Endothelial cell of umbilical vein (primary cell): ENCODE measurements at regions not wholly inside any gene's neighbourhood (a gene's known extent, or its start where the extent isn't known, plus 50 kb on each side); places are given as distances from the start of the nearest gene placed in this dataset.

Source experiments
- BruUV-seq: library from RNA; stranded (reverse); fragments of 400-500 nt; replicated peaks from 2 replicates; lab custom pipeline; 2021; lab: Mats Ljungman, UMichigan
- CTCF ChIA-PET: fragments of 300-600, 350-600 bp; sonication (Branson Sonifier 250); formaldehyde crosslinking; loops from one replicate; lab custom pipeline; 2021; ENCODE audit warnings: antibody characterized with exemption, inconsistent platforms; lab: Charles Lee
- POLR2A ChIA-PET: fragments of 300-600, 350-600 bp; sonication (Branson Sonifier 250); formaldehyde crosslinking; loops from one replicate; lab custom pipeline; 2021; ENCODE audit warnings: antibody characterized with exemption, inconsistent platforms; lab: Charles Lee
- DNase-seq: peaks from one replicate; pipeline ENCODE4 v3.0.0-alpha.2; 2011; ENCODE audit warnings: low read depth, low spot score
- FAIRE-seq: peaks from 2 replicates; lab custom pipeline; 2011; peaks lifted over from hg19 to GRCh38; lab: Jason Lieb, UNC
- H2AFZ ChIP-seq: 2 replicates; pipeline ENCODE4 v1.6.0; 2012; ENCODE audit warnings: low read depth, low read length, control low read depth, inconsistent platforms
- H3K27ac ChIP-seq: 2 replicates; pipeline ENCODE4 v1.5.1; 2011; ENCODE audit warnings: low read depth, mild to moderate bottlenecking, control low read depth, low read length, moderate library complexity; ENCODE audit not compliant: insufficient read depth
- H3K27me3 ChIP-seq, 2 experiments: 2 replicates each; pipeline versions ENCODE4 v1.6.0 to v1.6.1; 2011; ENCODE audit warnings: low read length in 2 of 2, mixed read lengths in 1 of 2; ENCODE audit not compliant: control insufficient read depth in 2 of 2, insufficient read depth in 2 of 2
- H3K36me3 ChIP-seq, 2 experiments: 2 replicates in 1 of 2; 3 replicates in 1 of 2; pipeline ENCODE4 v1.5.1; 2011; ENCODE audit warnings: low read length in 2 of 2, mild to moderate bottlenecking in 1 of 2, moderate library complexity in 1 of 2; ENCODE audit not compliant: control insufficient read depth in 2 of 2, insufficient read depth in 2 of 2; ENCODE audit errors: extremely low read depth in 1 of 2
- H3K4me1 ChIP-seq: 3 replicates; pipeline ENCODE4 v1.5.1; 2011; ENCODE audit warnings: mild to moderate bottlenecking, low read length; ENCODE audit not compliant: control insufficient read depth, insufficient read depth; ENCODE audit errors: extremely low read depth
- H3K4me2 ChIP-seq: 2 replicates; pipeline ENCODE4 v1.6.1; 2011; ENCODE audit warnings: low read length, control low read depth, mixed read lengths; ENCODE audit not compliant: insufficient read depth
- H3K4me3 ChIP-seq, 3 experiments: fragments of 200-600 bp in 1 of 3; sonication (generic), shearing (Covaris generic) in 1 of 3; replicated peaks in 1 of 3; 2 replicates each; pipeline ENCODE4 v1.5.1; 2011 to 2016; ENCODE audit warnings: control low read depth in 3 of 3, low read length in 3 of 3, mild to moderate bottlenecking in 2 of 3, inconsistent platforms in 1 of 3, low read depth in 1 of 3, moderate library complexity in 1 of 3; ENCODE audit not compliant: insufficient read depth in 1 of 3
- H3K79me2 ChIP-seq: 2 replicates; pipeline ENCODE4 v1.6.0; 2012; ENCODE audit warnings: low read length, inconsistent platforms; ENCODE audit not compliant: control insufficient read depth, insufficient read depth
- H3K9ac ChIP-seq: replicated peaks from 2 replicates; pipeline ENCODE3; 2011; ENCODE audit warnings: low read length, control low read depth; ENCODE audit not compliant: insufficient read depth; ENCODE audit errors: extremely low read depth
- H3K9me1 ChIP-seq: replicated peaks from 3 replicates; pipeline ENCODE4 v1.6.0; 2011; ENCODE audit warnings: mild to moderate bottlenecking, low read length; ENCODE audit not compliant: control insufficient read depth, insufficient read depth; ENCODE audit errors: extremely low read depth
- H3K9me3 ChIP-seq: replicated peaks from 2 replicates; pipeline ENCODE4 v1.5.1; 2012; ENCODE audit warnings: low read length, inconsistent platforms; ENCODE audit not compliant: control insufficient read depth, insufficient read depth
- H4K20me1 ChIP-seq: replicated peaks from 2 replicates; pipeline ENCODE3; 2011; ENCODE audit warnings: mild to moderate bottlenecking, low read length; ENCODE audit not compliant: control insufficient read depth, insufficient read depth; ENCODE audit errors: extremely low read depth
- CTCF ChIP-seq, 2 donors: IDR thresholded peaks; 1 replicate in 1 of 2; 2 replicates in 1 of 2; pipeline ENCODE4 v1.5.1; 2011; ENCODE audit warnings: low read length in 2 of 2, mild to moderate bottlenecking in 2 of 2, moderate library complexity in 2 of 2, control low read depth in 1 of 2, inconsistent platforms in 1 of 2, low read depth in 1 of 2; ENCODE audit not compliant: insufficient read depth in 1 of 2; ENCODE audit errors: extremely low read depth in 1 of 2
- EZH2 ChIP-seq: IDR thresholded peaks from 2 replicates; pipeline ENCODE4 v1.6.1; 2012; ENCODE audit warnings: borderline replicate concordance, low read depth, mild to moderate bottlenecking, moderate library complexity, low read length, inconsistent platforms; ENCODE audit not compliant: severe bottlenecking
- FOS ChIP-seq: IDR thresholded peaks from 2 replicates; pipeline ENCODE4 v1.6.1; 2011; ENCODE audit warnings: mild to moderate bottlenecking, low read length, moderate library complexity, borderline replicate concordance; ENCODE audit not compliant: insufficient read depth
- GATA2 ChIP-seq: IDR thresholded peaks from 2 replicates; pipeline ENCODE4 v1.7.0; 2011; ENCODE audit warnings: low read depth, mild to moderate bottlenecking, moderate library complexity, mixed read lengths, low read length; ENCODE audit not compliant: insufficient read length, insufficient read depth
- JUN ChIP-seq: IDR thresholded peaks from 2 replicates; pipeline ENCODE4 v1.6.1; 2011; ENCODE audit warnings: borderline replicate concordance, low read depth; ENCODE audit not compliant: insufficient read length, insufficient read depth
- MYC ChIP-seq: IDR thresholded peaks from one replicate; pipeline ENCODE4 v1.6.1; 2011; ENCODE audit warnings: mild to moderate bottlenecking, low read depth, low read length
- POLR2A ChIP-seq: IDR thresholded peaks from 2 replicates; pipeline ENCODE4 v1.6.1; 2012; ENCODE audit warnings: low read depth, mild to moderate bottlenecking, control low read depth, low read length
- POLR2AphosphoS5 ChIP-seq: IDR thresholded peaks from 2 replicates; pipeline ENCODE4 v1.6.1; 2012; ENCODE audit warnings: low read depth, mild to moderate bottlenecking, control low read depth, low read length, moderate library complexity; ENCODE audit not compliant: insufficient read depth
- dilution Hi-C: fragments of 300-500 bp; cut with MboI; formaldehyde crosslinking; loops from one replicate; pipeline ENCODE4 v1.15.0; 2019; ENCODE audit warnings: low sequenced_read_pairs; ENCODE audit not compliant: extremely low pct_ligation_motif_present
- intact Hi-C: fragments of 100-400 bp; cut with micrococcal nuclease; formaldehyde crosslinking; loops from one replicate; pipeline ENCODE4 v1.10.0; 2022
- TF ChIP-seq, protein P1 (sequence below): IDR thresholded peaks from 2 replicates; pipeline ENCODE4 v1.6.1; 2011; ENCODE audit not compliant: insufficient read depth, insufficient read length

DNA sequence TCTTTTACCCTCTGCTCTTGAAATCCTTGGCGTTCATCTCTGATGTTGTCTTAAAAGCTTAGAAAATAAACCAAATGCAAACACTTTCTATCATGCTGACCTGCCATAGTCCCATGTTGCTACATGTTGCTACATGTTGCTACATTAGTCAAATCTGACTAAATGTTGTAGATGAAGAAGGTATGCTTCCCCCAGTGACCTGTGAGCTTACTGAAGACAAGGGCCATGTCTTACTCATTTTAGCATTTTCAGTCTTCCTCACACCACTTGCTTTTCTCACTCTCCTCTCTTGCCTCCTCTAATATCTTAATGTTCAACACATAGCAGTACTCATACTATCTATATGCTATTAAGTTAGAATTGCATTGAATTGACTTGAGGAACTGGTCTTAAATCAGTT, 346.4 kb upstream of the MTNR1B start:
- dilution Hi-C loops (no loop called here), intact Hi-C loops (no loop called here)
- Histone ChIP-seq H3K27me3 (no peaks in the 10 kb centered on the region), H3K4me2 (no peak overlapping the region), H3K9me1 (no peaks in the 10 kb centered on the region), H3K4me3 (no peak overlapping the region), H3K79me2 (no peaks in the 10 kb centered on the region), H3K36me3 (no peaks in the 10 kb centered on the region), H3K9me3 (peaks cover 4% of the 10 kb centered on the region), H3K4me1 (no peaks in the 10 kb centered on the region), H3K9ac (no peak overlapping the region), H2AFZ (no peak overlapping the region), H3K27ac (no peak overlapping the region), H4K20me1 (no peaks in the 10 kb centered on the region)
- POLR2A ChIA-PET, result no interaction called here
- DNase-seq (no peak), FAIRE-seq (no peak)
- TF ChIP-seq EZH2, result no peak
- TF ChIP-seq FOS, result no peak
- no peak for TF ChIP-seq POLR2A
- TF ChIP-seq, protein P1, sequence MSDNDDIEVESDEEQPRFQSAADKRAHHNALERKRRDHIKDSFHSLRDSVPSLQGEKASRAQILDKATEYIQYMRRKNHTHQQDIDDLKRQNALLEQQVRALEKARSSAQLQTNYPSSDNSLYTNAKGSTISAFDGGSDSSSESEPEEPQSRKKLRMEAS, result no peak
- no peak for TF ChIP-seq POLR2AphosphoS5
- TF ChIP-seq CTCF (IDR thresholded peaks at IDR 0.05; ENCODE audit: extremely low read depth in 1 of 2, insufficient read depth in 1 of 2, low read depth in 1 of 2, low read length in 2 of 2), result no peak
- no peak for TF ChIP-seq MYC
- TF ChIP-seq JUN, result no peak
- no peak for TF ChIP-seq GATA2
- CTCF ChIA-PET, result no interaction called here
- no TSS peak for BruUV-seq
